ENCODE measurements at regions not wholly inside any gene's neighbourhood (a gene's known extent, or its start where the extent isn't known, plus 50 kb on each side); places are given as distances from the start of the nearest gene placed in this dataset.

GRCh38 chr14:61953602-61954001 lies 191.4 kb downstream of the SNAPC1 start:
- DNase-seq = no peak

- no peak for DNase-seq
Observed at GRCh38 chr14:61954306-61954705, 192.1 kb downstream of the SNAPC1 start.

- DNase-seq = no peak
Observed at GRCh38 chr14:61956517-61956916, 194.3 kb downstream of the SNAPC1 start.

- DNase-seq = no peak
Observed at GRCh38 chr14:61959348-61959747, 197.1 kb downstream of the SNAPC1 start.

GRCh38 chr14:61961369-61961768 lies 199.1 kb downstream of the SNAPC1 start:
- no peak for DNase-seq

- DNase-seq = no peak
Observed at GRCh38 chr14:61963926-61964325, 201.7 kb downstream of the SNAPC1 start.

GRCh38 chr14:61965030-61965745 lies 203.0 kb downstream of the SNAPC1 start:
- DNase-seq = no peak

GRCh38 chr14:61968207-61968606 lies 206.0 kb downstream of the SNAPC1 start:
- DNase-seq = no peak

GRCh38 chr14:61972711-61973110 lies 210.5 kb downstream of the SNAPC1 start:
- no peak for DNase-seq

- no peak for DNase-seq
Observed at GRCh38 chr14:61973981-61974380, 211.8 kb downstream of the SNAPC1 start.

GRCh38 chr14:61977217-61977616 lies 215.0 kb downstream of the SNAPC1 start:
- no peak for DNase-seq

- no peak for DNase-seq
Observed at GRCh38 chr14:61988240-61988639, 226.0 kb downstream of the SNAPC1 start.

GRCh38 chr14:61992139-61992538 lies 229.9 kb downstream of the SNAPC1 start:
- DNase-seq = peak; percentile 25

- no peak for DNase-seq
Observed at GRCh38 chr14:61992926-61993325, 230.7 kb downstream of the SNAPC1 start.

GRCh38 chr14:61994589-61994988 lies 232.4 kb downstream of the SNAPC1 start:
- DNase-seq = no peak

- no peak for DNase-seq
Observed at GRCh38 chr14:61996753-61997152, 234.5 kb downstream of the SNAPC1 start.

GRCh38 chr14:61997161-61997560 lies 234.9 kb downstream of the SNAPC1 start:
- no peak for DNase-seq

GRCh38 chr14:62001963-62002362 lies 239.7 kb downstream of the SNAPC1 start:
- DNase-seq = no peak

- no peak for DNase-seq
Observed at GRCh38 chr14:62002642-62003041, 240.4 kb downstream of the SNAPC1 start.

- DNase-seq = no peak
Observed at GRCh38 chr14:62003701-62004100, 241.5 kb downstream of the SNAPC1 start.

- no peak for DNase-seq
Observed at GRCh38 chr14:62006116-62006731, 244.0 kb downstream of the SNAPC1 start.

- no peak for DNase-seq
Observed at GRCh38 chr14:62015243-62015642, 253.0 kb downstream of the SNAPC1 start.

GRCh38 chr14:62015945-62016344 lies 253.7 kb downstream of the SNAPC1 start:
- DNase-seq = no peak

- no peak for DNase-seq
Observed at GRCh38 chr14:62017651-62018230, 255.5 kb downstream of the SNAPC1 start.

Measured in NCI-H146 (cell line).